Amygdala (tissue), 56 donors: ENCODE measurements at regions not wholly inside any gene's neighbourhood (a gene's known extent, or its start where the extent isn't known, plus 50 kb on each side); places are given as distances from the start of the nearest gene placed in this dataset.

Experiments
- DNase-seq, 56 donors: peaks; one replicate each; lab custom pipeline; 2025; lab: John Stamatoyannopoulos, UW

DNA sequence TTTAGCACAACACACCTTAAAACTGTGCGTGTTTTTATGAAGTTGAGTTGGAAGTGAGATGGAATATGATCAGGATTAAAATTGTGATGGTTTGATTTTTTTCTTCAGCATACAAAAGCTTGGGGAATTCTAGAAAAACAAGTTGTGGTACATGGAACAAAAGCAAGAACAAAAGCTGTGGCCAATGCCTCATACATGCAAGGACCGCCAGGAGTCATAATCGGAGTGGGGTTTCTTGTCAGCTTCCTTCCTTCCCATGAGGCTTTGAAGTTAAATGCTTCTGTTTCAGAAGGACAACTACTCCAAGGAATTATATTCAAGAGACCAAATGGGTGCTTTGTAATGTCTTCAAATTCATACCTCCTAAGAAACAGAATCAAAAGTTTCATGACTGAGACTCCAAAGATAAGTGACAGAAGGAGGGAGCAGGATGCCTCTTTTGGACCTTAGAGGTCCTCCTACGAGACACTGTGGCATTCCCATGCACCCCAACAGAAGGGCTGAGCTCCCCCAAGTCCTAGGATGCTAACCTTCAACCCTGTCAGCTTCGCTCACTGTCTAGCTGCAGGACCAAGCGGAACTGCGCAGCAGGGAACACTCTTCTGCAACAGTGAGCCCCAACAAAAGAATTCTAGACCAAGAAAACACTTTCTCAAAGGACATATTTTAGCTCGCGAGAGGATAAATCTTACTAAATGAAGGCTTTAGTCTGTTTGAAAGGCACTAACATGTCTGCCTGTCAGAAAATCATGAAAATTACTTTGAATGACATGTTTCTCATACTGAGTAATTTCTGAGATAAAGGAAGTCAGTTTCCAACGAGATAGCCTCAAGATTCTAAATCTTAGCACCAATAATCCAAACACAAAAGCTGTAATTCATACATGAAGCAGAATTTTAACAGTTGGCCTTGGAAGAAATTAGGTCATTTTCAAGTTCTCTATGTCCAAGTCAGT, 108.5 kb upstream of the NHSL1 start:
- DNase-seq: no peak

DNA sequence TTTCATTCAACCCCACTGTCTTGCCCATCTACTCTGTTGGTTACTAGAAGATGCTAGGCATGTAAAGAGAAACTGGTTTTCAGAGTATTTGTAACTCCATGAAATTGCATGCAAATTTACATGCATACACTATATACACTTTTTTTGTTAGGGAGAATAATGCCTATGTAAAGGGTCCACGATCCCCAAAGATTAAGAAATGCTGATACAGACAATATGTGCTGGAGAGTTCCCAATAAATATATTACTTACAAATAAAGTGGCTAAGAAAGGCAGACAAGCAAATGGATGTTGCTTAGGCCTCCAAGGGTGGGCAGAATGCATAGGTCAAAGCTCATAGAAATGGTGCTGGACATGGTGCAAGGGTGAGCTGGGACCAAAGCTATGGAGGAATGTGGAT, 109.6 kb upstream of the NHSL1 start:
- DNase-seq: no peak

DNA sequence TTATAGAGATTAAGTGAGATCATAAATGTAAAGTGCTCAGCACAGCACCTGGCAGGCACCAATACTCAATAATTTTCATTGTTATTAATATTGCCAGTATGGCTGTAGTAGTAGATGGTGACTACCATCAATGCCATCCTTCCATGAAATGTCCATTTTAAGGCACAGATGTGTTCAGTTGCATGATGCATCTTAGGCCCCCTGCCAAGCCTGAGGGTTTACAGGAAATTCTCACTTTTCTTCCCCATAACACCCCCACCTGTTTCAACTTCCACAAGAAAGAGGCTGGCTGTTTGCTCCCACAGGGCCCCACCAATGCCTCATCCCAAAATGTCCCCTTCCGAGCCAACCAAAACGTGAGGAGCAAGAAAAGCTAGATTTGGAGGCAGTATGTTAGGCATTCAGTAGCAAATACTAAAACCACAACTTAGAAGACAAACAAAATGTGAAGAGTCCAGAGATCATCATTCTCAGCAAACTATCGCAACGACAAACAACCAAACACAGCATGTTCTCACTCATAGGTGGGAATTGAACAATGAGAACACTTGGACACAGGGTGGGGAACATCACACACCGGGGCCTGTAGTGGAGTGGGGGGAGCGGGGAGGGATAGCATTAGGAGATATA, 110.6 kb upstream of the NHSL1 start:
- no peak for DNase-seq

DNA sequence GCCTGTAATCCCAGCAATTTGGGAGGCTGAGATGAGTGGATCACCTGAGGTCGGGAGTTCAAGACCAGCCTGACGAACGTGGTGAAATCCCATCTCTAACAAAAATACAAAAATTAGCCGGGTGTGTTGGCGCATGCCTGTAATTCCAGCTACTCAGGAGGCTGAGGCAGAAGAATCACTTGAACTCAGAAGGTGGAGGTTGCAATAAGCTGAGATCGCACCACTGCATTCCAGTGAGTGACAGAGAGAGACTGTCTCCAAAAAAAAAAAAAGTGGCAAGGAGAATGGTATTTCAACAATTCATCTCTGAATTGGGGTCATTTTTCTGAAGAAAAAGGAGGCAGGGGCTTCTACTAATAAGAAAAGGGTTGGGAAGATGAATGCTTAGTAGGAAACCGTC, 111.5 kb upstream of the NHSL1 start:
- DNase-seq: no peak

DNA sequence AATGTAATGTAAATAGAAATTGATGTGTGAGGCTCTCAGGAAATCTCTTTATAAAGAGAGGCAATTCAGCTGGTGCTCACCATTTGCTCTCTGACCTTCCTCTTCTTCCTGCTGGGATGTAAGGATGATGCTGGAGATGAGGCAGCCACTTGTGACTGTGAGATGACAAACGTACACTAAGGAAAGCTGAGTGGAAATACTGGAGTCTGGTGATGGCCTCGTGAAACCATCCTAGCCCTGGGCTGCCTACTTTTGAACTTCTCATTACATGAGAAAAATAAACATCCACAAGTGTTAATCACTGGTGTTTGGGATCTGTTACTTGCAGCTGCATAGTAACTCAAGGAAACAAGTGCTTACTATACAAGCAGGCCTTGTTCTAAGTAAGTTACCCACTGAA, 114.9 kb upstream of the NHSL1 start:
- DNase-seq: no peak

DNA sequence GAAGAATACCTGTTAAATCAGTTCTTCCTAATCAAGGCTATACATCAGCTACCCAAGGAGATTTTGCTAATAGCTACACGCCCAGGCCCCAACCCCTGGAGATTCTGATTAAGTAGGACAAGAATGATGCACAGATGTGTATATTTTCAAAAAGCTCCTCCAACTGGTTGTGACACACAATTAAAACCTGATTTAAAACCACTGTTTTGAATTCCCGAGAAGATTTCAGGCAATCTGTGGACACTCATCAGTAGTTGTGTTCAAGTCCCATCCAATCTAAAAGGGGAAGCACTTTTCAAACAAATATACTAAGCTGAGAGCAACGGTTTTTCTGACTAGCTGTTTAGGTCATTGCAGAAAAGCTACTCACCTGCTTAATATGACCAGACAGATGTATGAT, 118.9 kb upstream of the NHSL1 start:
- no peak for DNase-seq

DNA sequence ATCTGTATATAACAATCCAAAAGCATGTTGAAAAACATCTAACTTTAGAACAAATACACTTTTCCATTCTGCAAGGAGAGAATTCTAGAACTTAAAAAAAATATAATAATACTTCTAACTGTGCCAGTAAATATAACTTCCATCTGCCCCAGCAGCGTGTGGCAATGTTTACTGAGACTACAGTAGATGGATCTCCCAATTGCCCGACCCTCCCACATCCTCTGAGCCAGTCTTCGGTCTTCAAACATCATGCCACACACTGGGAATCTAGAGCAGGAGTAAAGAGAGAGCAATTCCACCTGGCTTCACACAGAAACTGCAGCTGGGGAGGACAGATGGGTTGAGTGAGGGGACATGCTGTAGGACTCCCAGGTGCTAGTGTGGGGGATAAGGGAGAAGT, 121.3 kb upstream of the NHSL1 start:
- no peak for DNase-seq

DNA sequence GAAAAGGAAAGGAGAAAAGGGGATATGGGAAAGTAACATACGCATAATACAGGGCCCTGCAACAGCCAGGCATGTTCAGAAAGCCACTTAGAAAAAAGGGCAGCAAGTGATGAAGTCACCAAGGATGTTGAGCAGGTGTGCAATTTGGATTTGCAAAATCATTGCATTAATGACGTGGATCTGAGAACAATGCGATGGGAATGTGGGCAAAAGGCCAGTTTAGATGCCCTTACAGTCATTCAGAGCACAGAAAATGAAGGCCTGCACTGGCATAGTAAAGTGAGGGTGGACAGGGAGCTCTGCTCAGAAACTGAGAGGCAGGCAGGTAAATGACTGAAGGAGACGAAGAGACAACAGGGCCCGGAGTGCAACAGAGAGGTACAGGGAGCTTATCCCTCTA, 123.7 kb upstream of the NHSL1 start:
- DNase-seq: no peak

DNA sequence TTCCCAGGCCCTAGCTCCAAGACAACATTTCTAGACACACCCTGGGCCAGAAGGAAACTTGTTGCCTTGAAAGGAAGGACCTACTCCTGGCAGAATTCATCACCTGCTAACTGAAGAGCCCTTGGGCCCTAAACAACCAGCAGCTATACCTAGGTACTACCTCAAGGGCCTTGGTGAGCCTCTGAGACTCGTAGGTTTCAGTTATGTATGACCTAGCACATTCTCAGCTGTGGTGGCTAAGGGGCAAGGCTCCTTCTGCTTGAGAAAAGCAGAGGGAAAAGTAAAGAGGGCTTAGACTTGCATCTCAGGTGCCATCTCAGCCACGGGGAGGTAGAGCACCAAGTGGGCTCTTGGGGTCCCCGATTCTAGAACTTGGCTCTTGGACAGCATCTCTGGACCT, 132.3 kb upstream of the NHSL1 start:
- DNase-seq: no peak

DNA sequence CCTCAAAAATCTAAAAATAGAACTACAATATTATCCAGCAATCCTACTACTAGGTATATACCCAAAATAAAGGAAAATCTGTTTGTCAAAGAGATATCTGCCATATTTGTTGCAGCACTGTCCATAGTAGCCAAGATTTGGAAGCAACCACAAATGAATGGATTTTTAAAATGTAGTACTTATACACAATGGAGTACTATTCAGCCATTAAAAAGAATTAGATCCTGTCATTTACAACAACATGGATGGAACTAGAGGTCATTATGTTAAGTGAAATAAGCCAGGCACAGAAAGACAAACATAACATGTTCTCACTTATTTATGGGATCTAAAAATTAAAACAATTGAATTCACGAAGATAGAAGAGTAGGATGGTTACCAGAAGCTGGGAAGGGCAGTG, 135.7 kb upstream of the CCDC28A start:
- DNase-seq: no peak

DNA sequence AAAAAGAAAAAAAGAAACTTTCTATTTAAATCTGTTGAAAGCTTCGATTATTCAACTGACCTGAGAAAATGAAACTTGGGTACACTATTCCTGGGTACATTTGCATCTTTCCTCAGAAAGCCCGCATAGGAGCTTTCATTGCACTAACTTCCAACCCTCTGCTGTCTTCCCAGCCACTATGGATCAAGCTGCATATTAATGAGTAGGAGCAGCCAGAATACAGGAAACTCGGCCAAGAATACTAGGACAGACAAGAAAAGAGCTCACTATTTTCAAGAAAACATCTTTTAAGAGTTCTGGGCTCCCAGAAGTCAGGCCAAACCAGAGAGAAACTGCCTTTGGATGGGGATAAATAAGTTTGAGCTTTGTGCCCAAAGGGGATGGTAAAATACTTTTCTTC, 135.0 kb upstream of the CCDC28A start:
- peak in 10 of 56 donors; percentile 8 to 56 (median 28) for DNase-seq

DNA sequence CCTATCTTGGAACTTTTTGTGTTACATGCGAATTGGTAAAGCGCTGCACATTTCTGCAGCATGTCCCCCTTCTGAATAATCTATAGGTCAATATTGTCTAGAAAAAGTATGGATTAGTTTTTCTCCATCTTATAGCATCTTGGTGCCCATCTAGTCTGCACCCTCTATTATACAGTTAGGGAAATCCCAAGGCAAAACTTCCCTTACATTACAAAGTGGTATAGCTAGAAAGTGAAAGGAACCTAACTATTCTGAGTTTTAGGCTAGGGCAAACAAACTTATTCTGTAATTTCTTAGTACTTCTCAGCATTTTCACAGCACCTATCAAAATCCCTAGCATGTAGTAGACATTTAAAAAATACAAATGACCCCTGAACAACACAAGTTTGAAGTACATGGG, 133.5 kb upstream of the CCDC28A start:
- DNase-seq: no peak

DNA sequence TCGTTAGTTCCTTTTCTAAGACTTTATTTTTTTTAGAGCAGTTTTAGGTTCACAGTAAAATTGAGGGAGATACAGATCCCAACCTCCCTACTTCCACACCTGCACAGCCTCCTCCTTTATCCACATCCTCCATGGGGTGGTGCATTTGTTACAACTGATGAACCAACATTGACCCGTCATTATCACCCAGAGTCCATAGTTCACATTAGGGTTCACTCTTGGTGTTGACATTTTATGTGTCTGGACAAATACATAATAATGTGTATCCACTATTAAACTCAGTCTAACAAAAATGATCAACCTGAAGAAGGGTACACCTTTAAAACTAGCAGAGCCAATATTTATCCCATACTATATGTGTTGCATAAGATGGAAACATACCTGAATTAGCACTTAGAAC, 130.4 kb upstream of the CCDC28A start:
- no peak for DNase-seq

DNA sequence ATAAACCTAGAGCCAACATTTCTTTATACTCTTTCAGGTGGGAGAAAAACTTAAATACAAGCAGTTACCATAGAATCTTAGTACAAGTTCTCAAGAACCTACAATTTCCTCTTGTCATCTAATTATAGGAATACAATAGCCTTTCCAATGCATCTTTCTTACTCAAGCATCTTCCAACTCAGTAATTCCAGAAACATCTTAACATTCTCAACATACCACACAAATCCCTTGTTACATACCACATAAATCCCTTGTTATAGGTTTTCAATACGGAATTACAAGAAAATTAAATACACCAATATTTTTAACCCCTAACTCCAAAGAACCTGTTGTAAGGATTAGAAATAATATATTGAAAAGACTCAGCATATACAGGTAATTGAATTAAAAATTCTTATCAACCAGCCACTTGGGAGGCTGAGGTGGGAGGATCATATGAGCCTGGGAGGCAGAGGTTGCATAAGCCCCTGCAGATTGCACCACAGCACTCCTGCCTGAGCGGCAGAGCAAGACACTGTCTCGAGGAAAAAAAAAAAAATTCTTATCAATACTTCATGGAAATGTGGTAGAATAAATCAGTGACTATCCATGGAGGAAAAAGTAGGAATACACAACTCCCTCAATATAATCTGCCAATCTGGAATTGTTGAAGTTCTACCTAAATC, 127.5 kb upstream of the CCDC28A start:
- DNase-seq: no peak

DNA sequence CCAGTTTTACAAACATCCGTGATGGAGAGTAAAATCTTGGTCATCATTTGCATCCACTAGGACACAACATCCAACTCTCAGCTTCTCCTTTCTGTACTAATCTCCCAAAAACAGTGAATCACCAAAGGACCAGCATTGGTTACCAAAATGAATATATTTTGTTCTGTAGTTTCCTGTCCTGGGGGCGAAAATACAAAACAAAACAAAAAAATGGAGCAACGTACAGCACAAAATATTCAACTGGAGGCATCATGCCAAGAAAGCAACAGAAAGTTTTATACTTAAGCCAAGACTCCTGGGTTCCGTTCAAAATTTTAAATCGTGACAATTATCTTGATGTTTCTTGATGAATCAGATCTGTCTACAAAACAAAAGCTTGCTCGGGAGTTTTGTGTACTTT, 126.6 kb upstream of the CCDC28A start:
- no peak for DNase-seq

DNA sequence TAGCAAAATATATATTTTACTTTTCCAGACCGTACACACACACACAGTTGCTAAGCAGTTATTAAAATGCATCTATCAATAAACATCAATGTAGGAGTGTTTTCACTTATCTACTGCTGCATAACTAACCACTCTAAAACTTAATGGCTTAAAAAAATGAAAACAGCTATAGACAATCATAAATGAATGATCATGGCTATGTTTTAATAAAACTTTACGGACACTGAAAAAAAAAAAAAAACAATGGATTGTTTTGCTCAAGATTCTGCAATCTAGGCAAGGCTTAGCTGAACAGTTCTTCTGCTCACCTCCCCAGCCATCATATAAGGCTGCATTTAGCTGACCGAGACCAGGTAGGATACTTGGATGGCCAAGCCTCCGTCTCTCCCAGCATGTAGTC, 125.4 kb upstream of the CCDC28A start:
- no peak for DNase-seq

DNA sequence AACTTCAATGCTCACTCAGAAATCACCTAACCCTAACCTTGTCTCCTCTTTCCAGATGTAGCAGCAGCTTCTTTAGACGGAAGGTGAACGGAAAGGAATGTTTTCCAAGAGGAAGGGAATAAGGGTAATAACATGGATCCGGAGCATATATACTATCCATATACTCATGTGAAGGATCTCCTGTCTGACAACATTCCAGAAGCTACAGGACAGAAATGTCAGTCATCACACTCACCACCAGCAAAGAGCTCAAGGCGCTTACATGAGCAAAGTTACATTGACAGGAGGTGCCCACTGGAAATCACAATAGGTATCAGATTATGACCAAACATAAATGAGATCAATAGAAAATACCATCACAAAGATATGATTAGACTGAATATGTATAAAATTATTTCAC, 122.1 kb upstream of the CCDC28A start:
- no peak for DNase-seq

DNA sequence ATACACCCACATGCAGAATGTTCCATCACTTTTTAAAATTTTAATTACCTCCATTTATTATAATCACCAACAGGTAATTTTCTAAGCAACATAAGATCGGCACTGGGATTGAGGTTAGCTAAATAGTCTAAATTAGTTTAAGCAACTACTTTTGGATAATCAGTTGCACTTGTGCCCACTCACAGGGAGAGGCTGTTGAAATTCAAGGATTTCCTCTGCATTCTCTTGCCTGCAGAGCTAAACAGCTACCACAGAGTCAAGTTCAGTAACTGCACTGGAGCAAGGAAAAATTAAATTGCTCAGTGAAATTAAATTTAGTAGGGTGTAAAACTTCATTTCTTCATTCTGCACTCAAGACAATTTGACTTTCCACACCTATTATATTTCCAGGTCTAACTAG, 120.7 kb upstream of the CCDC28A start:
- no peak for DNase-seq

DNA sequence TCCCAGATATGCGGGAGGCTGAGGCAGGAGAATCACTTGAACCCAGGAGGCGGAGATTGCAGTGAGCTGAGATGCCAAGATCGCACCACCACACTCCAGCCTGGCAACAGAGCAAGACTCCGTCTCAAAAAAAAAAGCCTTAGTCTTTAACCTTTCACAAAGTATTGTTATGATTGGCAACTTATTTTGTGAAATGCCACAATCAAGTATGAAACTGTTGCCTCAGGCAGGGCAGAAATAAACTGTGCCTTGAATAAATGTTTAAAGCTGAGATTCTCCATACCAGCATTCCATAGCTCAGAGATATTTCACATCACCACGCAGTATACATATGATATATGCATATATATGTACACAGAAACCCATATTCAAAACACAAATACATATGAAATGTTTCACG, 120.1 kb upstream of the CCDC28A start:
- DNase-seq: no peak

DNA sequence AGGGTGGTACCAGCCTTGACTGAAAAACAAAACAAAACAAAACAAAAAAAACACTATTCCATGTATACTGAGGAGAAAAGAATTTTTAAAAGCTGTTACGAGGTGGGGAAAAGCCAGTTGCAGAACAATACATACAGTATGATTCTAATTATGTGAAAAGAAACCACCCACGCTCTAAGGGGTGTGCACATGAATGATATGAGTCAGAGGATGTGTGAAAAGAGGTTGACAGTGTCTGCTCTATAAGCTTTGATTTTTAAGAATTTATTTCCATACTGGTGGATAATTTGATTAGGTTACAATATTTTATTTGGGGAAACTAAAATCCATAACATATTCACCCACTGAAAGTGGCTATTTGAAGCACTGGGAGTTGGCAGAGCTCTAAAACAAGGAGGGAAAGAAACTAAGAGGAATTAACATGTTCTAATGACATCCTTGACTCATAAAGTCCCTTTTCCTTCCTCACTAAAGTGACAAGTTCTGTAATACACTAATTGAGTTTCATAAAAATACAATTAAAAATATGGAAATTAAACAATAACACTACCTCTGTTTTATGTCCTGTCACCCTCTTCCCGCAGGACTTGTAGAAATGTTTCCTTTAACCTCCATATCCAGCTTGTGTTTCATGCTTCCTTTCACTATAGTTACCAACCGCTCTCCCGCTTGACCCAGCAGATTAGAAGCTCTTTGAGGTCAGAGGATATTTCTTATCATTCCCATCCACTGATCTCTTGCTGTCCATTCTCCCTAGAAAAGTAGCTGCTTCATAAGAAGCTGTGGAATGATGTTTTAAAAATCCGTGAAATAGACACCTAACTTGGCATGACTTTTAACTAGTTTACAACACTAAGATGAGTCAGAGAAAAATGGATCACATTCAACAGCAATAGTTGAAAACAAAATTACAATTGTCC, 118.6 kb upstream of the CCDC28A start:
- DNase-seq: no peak

DNA sequence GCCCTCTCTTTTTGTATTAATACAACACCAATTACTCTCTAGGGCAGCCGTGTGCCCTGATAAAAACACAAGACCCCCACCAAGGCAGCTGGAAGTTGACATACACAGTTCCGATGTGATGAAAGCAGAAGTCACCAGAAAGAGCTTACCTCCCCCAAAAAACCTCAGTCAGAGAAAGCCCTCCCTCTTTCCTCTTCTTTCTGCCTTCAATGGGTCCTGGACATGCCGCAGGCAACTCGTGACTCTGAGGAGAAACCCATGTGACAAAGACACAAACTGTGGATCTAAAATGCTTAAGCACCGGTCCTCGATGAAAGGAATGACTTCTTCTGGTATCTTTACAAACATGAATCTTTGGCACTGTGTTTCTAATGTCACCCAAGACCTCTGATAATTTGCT, 117.7 kb upstream of the CCDC28A start:
- DNase-seq: peak in 2 of 56 donors; percentile 5 to 49
